ENCODE measurements at regions not wholly inside any gene's neighbourhood (a gene's known extent, or its start where the extent isn't known, plus 50 kb on each side); places are given as distances from the start of the nearest gene placed in this dataset.
"Not testable (repeated sequence)": the region's sequence is repeated elsewhere in the genome, so short reads cannot be mapped to it uniquely, and the experiment has no call there.

DNA sequence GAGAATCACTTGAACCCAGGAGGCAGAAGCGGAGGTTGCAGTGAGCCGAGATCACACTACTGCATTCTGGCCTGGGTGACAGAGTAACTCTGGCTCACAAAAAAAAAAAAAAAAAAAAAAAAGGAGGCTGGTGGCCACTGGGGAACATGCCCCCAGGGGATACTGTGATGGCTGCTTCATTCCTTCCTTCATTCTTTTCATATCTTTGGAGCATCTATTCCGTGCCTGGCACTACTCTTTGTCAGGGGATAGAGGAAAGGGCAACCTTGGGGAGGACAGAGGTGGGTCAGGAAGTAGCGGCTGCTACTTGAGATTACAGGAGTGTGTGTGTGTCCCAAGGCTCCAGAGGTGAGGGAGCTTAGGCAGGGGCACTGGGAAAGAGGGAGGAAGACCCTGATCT is 236.4 kb upstream of the NUPR2 start:
- not testable (repeated sequence) for H2AFZ ChIP-seq (ENCODE audit: low read length); H4K8ac ChIP-seq (replicated peaks; ENCODE audit: insufficient read length, low read depth, low read length); H3K4me1 ChIP-seq (ENCODE audit: insufficient read depth, low read length); H2BK12ac ChIP-seq (ENCODE audit: insufficient read length, low read depth, low read length); H3K27me3 ChIP-seq (ENCODE audit: insufficient read depth, low read length); H3K4ac ChIP-seq (ENCODE audit: low read depth, low read length); H2BK20ac ChIP-seq (ENCODE audit: low read depth, low read length, poor library complexity, severe bottlenecking); H3K79me2 ChIP-seq (ENCODE audit: insufficient read depth, low read length); H3K14ac ChIP-seq (ENCODE audit: insufficient read depth, low read length); H3K9ac ChIP-seq (ENCODE audit: extremely low read depth, insufficient read length, low read length); H3K4me2 ChIP-seq (ENCODE audit: insufficient read depth, insufficient read length, low read length); H4K20me1 ChIP-seq (ENCODE audit: control insufficient read depth, insufficient read depth, insufficient read length); DNase-seq; H3K23me2 ChIP-seq (ENCODE audit: insufficient read length, low read depth, low read length, poor library complexity, severe bottlenecking); H3K79me1 ChIP-seq (ENCODE audit: insufficient read depth, low read depth, low read length, poor library complexity, severe bottlenecking); H4K5ac ChIP-seq (ENCODE audit: insufficient read length, low read depth, low read length); H3K27me3 Mint-ChIP-seq (ENCODE audit: low read depth); H3K27ac Mint-ChIP-seq; H2BK15ac ChIP-seq (ENCODE audit: low read depth, low read length); H3K18ac ChIP-seq (ENCODE audit: insufficient read length, low read depth, low read length); H2BK120ac ChIP-seq (ENCODE audit: low read depth, low read length, poor library complexity, severe bottlenecking); H2AK5ac ChIP-seq (ENCODE audit: insufficient read length, low read length); H4K91ac ChIP-seq (ENCODE audit: insufficient read length, low read depth, low read length); H2BK5ac ChIP-seq (ENCODE audit: insufficient read length, low read length); H3T11ph ChIP-seq (ENCODE audit: low read length); H3K4me3 Mint-ChIP-seq; H3K23ac ChIP-seq (ENCODE audit: insufficient read length, low read depth, low read length); H3K27ac ChIP-seq (ENCODE audit: insufficient read length, low read depth, low read length); H3K4me1 Mint-ChIP-seq; H3K56ac ChIP-seq (ENCODE audit: insufficient read length, low read depth, low read length)
- WGBS (ENCODE audit: extremely low coverage, insufficient read length, low lambda C conversion rate) = no CpG with 5 or more reads among the region's 4 CpGs
- Mint-ChIP-seq H3K36me3 (ENCODE audit: insufficient read depth in 1 of 3, low read depth in 3 of 3) (peaks cover 4 to 20% (median 16%) of the 10 kb centered on the region in 3 experiments), H3K9me3 (peaks cover 74 to 77% of the 10 kb centered on the region in 2 experiments)
- peaks cover 33% of the 10 kb centered on the region for H3K9me3 ChIP-seq (ENCODE audit: control insufficient read depth, low read depth, low read length)

DNA sequence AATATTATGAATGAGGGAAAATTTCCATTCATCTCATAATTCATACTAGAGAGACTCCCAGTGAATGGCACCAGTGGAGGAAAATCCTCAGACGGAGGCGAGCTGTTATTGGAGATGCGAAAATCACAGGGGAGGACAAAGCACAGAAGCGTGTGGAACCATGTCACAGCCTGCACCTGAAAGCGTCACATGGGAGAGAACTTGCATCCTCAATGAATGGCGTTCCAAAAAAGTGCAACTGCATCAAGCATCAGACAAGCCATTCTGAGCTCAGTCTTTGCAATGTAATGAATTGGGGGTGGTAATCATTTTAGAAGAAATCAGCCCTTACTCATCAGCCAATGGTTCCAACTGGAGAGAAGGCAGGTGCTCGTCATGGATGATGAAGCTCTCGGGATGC is 235.0 kb upstream of the NUPR2 start:
- not testable (repeated sequence) for H3K79me2 ChIP-seq (ENCODE audit: insufficient read depth, low read length); H4K8ac ChIP-seq (replicated peaks; ENCODE audit: insufficient read length, low read depth, low read length); H3K27me3 ChIP-seq (ENCODE audit: insufficient read depth, low read length); H3K79me1 ChIP-seq (ENCODE audit: insufficient read depth, low read depth, low read length, poor library complexity, severe bottlenecking); H3K27me3 Mint-ChIP-seq (ENCODE audit: low read depth); H3K27ac Mint-ChIP-seq; H2BK120ac ChIP-seq (ENCODE audit: low read depth, low read length, poor library complexity, severe bottlenecking); H4K20me1 ChIP-seq (ENCODE audit: control insufficient read depth, insufficient read depth, insufficient read length); H3K4ac ChIP-seq (ENCODE audit: low read depth, low read length); H3K4me2 ChIP-seq (ENCODE audit: insufficient read depth, insufficient read length, low read length); H2BK20ac ChIP-seq (ENCODE audit: low read depth, low read length, poor library complexity, severe bottlenecking); H3K18ac ChIP-seq (ENCODE audit: insufficient read length, low read depth, low read length); DNase-seq; H3K23me2 ChIP-seq (ENCODE audit: insufficient read length, low read depth, low read length, poor library complexity, severe bottlenecking); H3K4me1 ChIP-seq (ENCODE audit: insufficient read depth, low read length); H3K23ac ChIP-seq (ENCODE audit: insufficient read length, low read depth, low read length); H3K56ac ChIP-seq (ENCODE audit: insufficient read length, low read depth, low read length); H3K4me1 Mint-ChIP-seq; H3K9ac ChIP-seq (ENCODE audit: extremely low read depth, insufficient read length, low read length); H2BK5ac ChIP-seq (ENCODE audit: insufficient read length, low read length); H2AK5ac ChIP-seq (ENCODE audit: insufficient read length, low read length); H3K4me3 Mint-ChIP-seq; H3K14ac ChIP-seq (ENCODE audit: insufficient read depth, low read length); H3T11ph ChIP-seq (ENCODE audit: low read length); H2AFZ ChIP-seq (ENCODE audit: low read length); H2BK12ac ChIP-seq (ENCODE audit: insufficient read length, low read depth, low read length); H2BK15ac ChIP-seq (ENCODE audit: low read depth, low read length); H4K91ac ChIP-seq (ENCODE audit: insufficient read length, low read depth, low read length); H3K27ac ChIP-seq (ENCODE audit: insufficient read length, low read depth, low read length); H4K5ac ChIP-seq (ENCODE audit: insufficient read length, low read depth, low read length)
- Mint-ChIP-seq H3K9me3 (peaks cover 79 to 80% of the 10 kb centered on the region in 2 experiments), H3K36me3 (ENCODE audit: insufficient read depth in 1 of 3, low read depth in 3 of 3) (peaks cover 4 to 22% (median 16%) of the 10 kb centered on the region in 3 experiments)
- peaks cover 33% of the 10 kb centered on the region for H3K9me3 ChIP-seq (ENCODE audit: control insufficient read depth, low read depth, low read length)
- WGBS (ENCODE audit: extremely low coverage, insufficient read length, low lambda C conversion rate) = no CpG with 5 or more reads among the region's 8 CpGs

Measured in H9 (cell line).